Astrocyte of the hippocampus (primary cell): ENCODE measurements at regions not wholly inside any gene's neighbourhood (a gene's known extent, or its start where the extent isn't known, plus 50 kb on each side); places are given as distances from the start of the nearest gene placed in this dataset.
"Not testable (repeated sequence)": the region's sequence is repeated elsewhere in the genome, so short reads cannot be mapped to it uniquely, and the experiment has no call there.

Experiments
- DNase-seq: peaks from one replicate; pipeline ENCODE4 v3.0.0; 2011; ENCODE audit warnings: low read depth, low spot score

DNA sequence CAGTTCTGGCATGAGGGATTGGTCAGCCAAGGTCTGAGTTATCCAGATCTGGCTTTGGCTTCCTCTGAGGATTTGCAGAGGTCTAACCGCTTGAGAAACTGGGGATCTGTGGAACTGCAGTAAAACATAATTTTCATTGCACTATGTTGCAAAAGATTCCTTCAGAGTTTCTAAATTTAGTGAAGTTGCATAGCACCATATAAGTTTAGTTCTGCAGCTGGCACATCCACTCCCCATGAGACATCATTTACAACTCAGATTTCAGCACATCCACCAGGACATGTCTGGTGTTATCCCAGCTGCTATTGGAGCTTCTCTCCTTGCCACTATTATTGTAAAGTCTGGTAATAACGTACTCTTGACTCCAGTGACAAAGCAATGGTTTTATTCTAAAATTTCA lies 181.5 kb downstream of the CWF19L2 start:
- DNase-seq, result no peak

DNA sequence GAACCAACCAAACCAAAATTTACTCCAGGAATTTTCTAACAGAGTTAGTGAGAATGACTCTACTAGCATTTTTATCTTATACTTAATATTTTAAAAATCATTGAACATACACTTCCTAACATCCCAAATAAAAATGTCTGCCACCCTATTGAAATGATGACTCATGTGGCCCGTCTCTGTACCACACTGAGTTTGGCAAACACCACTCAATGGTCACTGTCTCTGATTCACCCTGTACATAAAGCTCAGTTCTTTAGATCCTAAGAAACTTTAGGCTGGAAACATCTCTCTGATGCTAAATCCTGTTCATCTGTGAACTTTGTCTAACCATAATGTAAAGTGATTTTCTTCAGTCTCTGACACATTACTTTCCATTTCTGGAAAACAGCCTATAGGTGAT lies 182.0 kb downstream of the CWF19L2 start:
- no peak for DNase-seq

DNA sequence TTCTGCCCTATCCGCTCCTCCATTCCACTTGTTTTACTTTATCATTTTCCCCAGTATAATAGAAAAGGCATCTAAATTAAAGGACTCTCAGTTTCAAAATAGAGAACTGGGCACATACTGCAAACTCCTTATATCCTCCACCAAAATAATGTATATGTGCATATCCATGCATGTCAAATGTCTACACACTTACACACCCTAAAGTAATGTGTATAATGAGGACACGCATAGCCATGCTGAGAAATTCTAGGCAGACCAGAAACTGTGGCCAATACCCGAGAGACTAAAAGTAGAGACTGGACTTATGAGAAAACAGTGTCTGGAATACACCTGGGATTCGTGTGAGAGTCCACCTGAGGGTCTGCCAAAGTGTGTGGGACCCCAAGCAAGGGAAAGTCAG lies 183.5 kb downstream of the CWF19L2 start:
- no peak for DNase-seq

DNA sequence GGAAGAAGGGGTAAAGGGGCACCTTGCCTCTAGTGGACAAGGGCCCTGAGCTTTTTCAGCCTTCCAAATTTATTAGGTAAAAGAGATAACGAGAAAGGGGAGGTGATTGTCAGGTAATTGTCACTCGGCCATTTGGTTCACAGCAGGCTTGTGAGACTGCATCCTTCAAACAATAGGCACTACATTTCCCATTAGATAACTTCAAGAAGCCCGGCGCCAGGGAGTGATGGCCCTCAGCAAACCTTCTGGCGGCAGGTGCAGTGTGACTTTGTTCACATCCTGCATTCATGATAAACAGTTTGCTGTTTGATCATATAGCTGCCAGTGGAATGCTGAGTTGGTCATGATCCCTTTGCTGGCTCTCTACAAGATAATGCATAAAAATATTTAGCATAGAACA lies 185.1 kb downstream of the CWF19L2 start:
- no peak for DNase-seq

DNA sequence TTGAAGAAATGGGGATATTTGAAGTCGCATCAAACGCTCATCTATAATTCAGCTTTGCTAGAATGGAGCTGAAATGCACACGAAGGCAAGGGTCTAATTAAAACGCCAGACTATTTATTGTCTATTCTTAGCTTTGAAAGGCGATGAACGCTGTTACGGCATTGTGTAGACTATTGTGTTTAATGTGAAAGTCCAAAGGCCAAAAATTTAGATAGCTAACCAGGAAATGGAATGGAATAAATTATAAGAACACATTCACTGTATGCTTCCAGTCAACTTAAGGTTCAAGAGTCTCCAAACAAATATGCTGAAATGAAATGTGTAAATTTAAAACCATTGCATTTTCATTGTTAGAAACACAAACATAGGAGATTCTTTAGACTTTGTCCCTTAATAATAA lies 186.2 kb downstream of the CWF19L2 start:
- no peak for DNase-seq

DNA sequence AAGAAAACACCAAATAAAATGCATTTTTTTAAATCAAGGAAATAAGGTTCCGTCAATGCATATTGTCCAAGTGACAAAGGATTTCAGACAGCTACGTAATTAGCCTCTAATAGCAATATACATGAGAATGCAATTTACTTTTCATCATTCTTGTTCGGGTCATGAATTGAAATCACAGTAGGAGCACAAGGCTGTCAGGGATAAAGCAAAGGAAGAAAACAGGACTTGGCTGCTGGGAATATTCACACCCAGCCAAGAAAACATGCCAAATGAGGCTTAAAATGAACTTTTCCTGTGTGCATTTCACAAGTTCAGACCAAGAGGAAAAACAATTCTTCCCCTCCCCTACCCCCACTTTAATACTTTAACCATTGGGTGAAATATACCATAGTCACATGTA lies 188.6 kb downstream of the CWF19L2 start:
- peak; percentile 17 for DNase-seq

DNA sequence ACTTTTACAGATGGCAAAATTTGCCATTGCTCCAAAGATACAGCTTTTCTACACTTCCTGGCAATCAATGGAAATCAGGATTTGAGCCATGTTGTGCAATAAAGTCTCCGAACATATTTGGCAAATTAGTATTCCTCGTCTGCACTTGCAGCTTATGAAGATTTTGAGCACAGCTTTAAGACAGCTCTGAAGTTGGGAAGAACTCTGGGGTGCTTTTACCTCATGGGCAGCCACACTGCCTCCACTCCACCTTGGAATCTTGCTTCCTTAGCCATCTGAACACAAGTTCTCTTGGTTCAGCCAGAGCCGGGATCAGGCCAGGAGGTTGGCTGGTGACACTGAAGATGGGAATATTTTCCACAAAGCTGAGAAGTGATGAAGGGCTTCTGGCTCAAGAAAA lies 191.2 kb downstream of the CWF19L2 start:
- DNase-seq, result no peak

DNA sequence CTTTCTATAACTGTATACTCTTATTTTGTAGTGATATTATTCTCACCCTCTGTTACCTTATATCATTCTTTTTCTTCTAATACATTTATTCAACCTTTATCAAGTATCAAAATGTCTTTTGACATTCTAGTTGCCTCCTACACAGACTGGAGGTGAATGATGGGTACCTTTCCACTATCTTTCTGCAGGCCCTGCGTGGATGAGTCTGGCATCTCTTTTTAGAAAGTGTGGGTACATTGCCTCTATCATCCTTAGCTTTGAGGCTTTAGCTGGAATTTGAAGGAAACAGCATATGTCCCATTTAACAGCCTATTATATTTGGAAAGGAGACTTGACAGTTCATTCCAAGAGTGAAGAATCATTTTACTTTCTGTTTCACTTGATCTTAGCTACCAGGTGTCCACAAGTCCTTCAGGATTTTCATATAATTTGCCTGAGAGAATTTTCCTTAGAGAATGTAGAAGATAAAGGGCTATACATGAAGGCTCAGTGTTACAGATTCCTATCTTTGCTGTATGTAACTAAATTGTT lies 192.0 kb downstream of the CWF19L2 start:
- no peak for DNase-seq

DNA sequence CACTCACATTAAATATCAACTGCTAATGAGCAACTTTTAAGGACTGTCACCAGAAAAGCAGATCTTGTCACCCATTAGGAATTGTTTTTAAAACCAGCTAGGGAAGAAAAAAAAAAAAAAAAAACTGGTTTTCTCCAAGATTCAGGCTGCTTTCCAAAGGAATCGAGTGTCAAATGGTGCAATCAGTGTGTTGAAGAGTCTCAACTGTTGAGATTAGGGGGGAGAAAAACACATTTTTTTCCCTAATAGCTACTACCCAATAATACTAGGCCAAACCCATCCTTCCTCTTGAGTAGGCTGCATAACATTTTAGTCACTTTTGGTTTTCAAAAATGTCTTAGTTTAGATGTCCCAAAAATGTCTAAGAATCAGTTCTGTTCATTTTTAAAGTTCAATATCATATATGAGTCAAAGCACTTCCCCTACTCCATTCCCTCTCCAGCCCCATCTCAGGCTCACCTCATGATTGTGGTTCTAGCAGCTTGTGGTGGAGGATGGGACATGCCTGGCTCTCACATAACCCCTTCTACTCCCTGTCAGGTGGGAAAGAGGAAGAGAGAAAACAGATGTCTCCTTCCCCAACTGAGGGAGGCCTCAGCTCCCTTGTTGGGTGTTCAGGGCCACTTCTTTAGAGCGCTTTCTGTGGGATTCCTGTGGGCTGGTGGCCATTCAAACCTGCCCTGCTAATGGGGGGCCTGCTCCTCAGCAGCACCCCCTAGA lies 193.6 kb downstream of the CWF19L2 start:
- DNase-seq, result no peak

DNA sequence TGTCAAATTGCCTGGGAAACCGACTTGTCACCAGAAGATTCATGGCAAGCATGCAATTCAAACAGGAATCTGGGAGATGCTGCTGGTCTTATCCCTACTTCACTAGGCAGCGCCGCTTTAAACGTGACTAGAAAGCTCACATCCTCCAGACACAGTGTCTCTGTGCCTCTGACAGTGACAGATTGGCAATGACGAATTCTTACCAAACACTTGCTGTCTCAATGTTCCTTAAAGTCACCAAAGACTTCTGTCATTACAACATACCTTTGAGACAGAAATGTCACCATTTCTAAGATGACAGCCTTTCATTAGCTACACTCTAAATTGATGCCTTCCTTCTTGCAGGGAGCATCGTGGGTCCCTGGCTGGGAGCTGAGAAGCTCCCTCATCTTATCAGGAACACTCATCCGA lies 197.8 kb downstream of the CWF19L2 start:
- DNase-seq, result peak; percentile 13

DNA sequence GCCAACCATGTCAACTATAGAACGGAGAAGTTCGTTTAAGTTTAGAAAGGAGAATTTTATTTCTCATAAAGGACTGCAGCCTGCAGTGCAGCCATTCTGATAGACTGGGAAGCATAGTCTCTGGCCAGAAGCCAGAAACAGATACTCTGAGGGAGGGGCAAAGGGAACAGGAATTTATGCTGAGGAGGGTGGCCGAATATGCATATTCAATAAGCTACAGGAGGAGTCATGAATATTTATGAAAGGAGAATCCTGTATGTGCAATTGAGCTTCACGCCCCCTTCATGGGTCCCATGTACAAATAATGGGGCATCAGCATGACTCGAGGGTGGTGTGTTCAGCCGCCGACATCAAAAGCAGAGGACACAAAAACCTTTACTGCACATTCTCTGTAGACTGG lies 199.9 kb downstream of the CWF19L2 start:
- DNase-seq, result no peak

DNA sequence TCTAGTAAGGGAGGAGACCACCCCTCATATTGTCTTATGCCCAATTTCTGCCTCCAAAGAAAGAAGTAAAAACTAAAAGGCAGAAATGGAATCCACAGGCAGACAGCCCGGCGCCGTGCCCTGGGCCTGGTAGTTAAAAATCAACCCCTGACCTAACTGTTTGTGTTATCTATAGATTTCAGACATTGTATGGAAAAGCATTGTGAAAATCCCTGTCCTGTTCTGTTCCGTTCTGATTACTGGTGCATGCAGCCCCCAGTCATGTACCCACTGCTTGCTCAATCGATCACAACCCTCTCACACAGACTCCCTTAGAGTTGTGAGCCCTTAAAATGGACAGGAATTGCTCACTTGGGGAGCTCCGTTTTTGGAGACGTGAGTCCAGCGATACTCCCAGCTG lies 204.0 kb downstream of the CWF19L2 start:
- not testable (repeated sequence) for DNase-seq

DNA sequence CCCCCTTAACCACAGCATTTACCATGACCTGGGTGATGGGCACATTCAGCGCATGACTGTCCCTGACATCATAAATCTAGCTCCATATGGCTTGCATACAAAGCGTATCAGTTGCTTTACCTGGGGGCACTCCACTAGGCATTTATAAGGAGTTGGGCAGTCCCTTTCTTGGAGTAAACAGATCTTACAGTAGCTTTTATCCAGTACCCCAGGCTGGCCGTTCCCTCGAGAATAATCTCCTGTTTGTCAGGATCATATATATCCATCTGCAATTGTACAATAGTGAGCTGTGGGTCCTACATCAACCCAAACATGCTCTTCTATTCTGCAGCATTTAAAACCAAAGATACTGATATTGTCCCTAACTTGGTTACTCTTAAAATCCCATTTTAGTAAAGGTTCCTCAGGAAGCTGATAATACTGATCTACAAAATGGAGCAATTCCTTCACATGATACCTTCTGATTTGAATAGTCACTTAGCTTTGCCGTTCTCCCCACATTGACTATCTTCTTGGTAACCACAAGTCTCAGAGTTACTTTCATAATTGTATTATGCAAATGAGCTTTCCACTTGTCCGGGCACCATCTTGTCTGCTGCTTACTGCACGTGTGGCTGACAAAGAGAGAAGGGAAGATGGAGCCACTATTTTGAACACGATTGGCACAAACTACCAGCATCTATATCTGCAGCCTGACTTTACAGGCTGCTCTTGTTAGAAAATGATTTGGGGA lies 205.0 kb downstream of the CWF19L2 start:
- no peak for DNase-seq

DNA sequence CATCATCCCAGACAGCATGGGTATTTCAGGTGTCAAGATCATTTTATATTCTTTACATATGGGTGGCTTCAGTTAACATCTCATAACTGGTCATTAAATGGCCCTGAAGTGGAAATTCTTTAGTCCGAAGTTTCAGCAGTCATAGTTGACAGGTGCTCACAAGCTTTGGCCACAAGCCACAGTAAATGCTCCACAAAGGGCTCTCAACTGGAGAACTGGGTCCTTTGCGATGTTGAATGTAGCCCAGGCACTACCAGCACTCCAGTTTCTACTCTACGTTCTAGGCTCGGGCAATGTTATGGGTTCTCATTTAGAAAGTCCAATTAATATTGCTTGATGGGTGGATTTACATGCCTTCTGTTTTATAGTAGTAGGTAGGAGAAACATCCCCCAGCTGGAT lies 206.3 kb downstream of the CWF19L2 start:
- DNase-seq, result no peak

DNA sequence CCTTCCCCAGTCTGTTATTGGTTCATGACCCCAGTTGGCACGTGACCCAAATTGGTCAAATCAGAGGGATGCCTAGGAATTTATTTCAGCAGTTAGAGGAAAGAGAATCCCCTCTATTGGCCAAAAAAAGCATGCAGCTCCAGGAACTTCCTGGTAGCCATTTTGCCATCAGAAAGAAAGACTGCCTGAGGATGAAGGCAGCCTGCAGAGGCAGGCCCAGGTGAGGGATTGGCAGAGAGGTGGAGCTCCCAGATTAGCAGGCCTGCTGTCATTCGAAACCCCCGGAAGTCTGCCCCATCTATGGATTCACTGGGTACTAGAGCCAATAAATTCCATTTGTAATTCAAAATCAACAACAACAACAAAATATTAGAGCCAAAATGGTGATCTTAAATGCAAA lies 207.6 kb downstream of the CWF19L2 start:
- no peak for DNase-seq

DNA sequence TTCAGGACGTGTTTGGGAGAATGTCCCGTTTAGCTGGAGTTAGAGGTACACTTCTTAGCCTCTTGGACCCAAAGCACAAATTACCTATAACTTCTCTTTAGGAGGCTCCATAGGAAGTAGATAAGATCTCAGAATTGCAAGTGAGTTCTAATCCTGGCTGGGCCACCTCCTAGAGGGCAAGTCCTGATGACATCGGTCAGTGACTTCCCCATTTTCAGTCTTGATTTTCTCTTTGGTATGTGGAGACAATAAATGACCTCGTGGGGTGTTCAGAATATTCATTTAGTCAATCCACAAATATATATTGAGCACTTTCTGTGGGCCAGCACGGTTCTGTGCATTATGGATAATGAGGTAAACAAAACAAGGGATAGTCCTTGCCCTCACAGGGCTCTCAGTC lies 208.6 kb downstream of the CWF19L2 start:
- no peak for DNase-seq

DNA sequence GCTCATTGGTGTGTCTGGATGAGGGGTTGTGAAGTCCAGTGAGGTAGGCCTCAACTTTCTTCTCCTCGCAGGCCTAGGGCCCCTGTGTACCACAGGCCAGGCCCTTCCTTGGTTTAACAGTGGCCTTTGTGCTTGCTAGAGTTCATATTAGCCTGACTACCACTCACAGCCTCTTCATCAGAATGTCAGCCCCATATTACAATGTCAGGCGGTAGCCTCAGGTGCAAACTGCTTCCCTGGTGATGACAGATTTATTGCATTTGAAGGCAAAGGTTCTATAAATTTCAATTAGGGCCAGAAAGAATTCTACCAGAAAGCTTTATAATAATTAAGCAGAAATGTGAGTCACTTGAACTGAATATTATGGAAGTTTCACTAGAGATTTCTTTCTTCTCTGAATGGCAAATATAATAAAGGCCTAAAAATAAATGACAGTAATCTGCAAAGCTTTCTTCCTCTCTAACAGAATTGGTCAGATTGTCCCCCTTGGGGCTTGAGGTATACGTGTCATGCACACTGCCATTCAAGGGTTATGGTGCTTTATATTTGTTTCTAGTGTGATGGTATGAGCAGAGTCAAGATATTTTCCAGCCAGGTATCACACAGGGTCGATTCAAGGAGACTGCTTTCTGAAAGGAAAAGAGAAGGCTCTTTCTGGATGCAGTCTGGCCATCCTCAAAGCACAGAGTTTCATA lies 210.3 kb downstream of the CWF19L2 start:
- DNase-seq, result no peak

DNA sequence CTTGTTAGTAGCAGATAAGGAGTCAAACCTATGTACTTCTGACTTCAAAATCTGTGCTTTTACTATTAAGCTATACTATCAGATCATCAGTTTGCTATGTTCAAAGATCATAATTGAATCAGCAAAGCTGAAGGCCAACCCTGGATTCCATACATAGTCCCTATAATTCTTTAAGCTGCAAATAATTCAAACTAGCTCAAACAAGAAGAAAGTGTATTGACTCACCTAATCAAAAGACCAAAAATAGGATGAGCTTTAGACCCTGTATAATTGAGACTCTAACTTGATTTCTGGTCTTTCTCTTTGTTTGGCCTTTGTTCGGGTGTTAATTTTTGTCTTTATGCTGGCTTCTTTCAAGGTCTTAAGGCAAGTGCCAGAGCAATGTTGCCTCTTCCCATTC lies 213.7 kb downstream of the CWF19L2 start:
- no peak for DNase-seq

DNA sequence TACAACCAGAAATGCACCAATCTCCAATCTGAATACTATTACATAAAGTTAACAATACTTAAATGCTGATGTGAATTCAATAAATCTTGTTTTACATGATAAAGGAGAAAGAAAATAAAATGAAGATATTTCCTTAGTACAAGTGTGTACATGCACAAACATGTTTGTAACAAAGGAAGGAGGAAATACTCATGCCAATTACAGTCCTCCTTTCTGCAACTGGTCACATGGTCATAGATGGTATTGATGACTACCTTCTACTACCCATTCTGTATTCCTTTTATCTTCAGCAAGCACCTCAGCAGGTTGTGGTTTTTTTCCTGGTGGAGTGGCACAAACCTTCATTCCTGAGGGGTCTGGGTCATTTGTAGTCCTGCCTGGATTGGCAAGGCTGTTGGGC lies 214.2 kb upstream of the GUCY1A2 start:
- DNase-seq, result no peak

DNA sequence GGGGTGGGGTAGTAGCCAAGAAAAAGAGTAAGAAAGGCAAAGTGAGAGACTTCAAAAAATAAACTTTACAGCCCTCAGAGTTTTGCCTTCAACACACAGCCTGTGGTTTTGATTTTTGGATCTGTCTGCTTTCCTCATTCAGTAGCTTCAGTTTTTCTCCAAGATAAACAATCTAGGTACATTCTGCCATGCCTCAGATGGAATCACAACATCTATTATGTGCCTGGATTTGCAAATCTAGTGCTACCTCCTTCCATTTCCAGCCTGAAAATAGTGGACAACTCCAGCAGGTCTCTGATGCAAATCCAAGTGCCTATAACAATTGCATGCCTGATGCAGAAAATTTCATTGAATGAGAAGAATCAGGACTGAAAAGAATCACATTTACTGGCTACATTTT lies 206.6 kb upstream of the GUCY1A2 start:
- DNase-seq, result peak; percentile 72

DNA sequence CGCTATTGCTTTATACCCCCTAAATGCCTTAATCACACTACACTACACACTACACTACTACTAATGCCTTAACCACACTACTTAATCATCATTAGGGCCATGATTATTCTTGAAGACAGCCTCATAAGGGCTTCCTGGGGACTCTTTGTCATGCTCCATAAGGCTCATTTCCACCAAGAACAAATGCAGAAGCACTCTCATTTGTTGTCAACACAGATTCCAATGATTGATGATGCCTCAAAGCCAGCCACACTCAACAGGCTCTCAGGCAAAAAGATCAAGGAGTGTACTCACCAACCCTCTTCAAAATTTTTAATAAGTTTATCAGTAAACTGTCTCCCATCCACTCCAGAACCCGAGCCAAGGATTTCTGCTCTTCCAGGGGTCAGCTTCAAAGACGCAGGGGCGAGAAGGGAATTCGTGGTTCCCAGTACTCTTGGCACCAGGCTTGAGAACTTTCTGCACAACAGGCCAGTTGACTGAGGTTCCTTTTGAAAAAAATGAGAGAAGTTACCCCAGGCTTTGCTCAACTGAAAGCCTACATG lies 204.7 kb upstream of the GUCY1A2 start:
- DNase-seq, result peak; percentile 14

DNA sequence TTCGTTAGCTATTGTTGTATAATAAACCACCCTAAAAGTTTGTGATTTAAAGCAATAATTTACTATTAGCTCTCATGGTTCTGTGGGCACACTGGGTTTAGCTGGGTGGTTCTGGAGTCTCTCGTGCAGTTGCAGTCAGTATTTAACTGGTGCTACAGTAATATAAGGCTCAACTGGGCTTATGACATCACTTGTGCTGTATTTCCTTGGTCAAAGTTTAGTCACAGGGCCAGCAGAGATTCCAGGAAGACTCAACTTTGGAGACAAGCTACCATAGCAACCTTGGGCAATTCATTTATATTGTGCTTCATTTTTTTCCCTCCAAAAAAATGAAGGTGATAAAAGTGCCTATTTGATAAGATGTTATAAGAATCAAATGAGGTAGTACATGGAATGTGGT lies 204.2 kb upstream of the GUCY1A2 start:
- DNase-seq, result no peak
